CD4-positive, alpha-beta T cell treated with Interferon gamma for 1 hour (primary cell): ENCODE measurements at regions not wholly inside any gene's neighbourhood (a gene's known extent, or its start where the extent isn't known, plus 50 kb on each side); places are given as distances from the start of the nearest gene placed in this dataset.

Experiments
- DNase-seq: peaks from one replicate; pipeline ENCODE4 v3.0.0-alpha.2; 2020

DNA sequence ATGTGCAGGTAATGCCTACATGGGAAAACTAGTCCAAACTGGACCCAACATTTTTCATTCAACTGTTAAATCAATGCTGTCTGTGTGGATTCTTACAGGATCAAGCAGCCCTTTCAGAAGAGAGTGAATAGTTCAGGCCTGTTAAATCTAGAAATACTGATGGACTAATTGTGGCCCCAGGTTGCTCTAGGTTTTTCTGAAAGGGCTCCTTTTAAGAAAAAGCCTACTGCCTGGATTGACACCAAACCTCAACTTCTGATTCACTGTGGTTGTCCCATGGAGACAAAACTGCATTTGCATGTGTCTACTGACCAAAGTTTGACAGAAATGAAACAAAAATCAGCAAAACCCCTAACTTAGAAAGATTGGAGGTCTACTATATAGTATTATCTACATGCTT is 437.0 kb downstream of the KLF12 start:
- no peak for DNase-seq

DNA sequence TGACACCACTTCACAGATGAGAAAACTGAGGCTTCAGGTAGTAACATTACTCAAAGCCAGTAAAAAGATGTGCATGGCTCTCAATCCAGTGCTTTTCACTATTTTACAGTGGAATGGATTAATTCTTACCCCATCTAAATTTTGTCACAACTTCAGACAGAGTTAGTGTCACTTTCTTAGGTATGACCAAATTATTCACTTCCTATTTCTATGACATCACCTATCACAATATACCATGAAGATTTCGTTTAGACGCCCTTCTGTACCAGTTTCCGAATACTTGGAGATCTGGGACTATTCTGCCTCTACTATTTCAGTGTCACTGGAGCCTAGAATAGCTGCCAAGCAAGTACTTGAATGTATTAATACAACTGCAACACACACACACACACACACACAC is 437.5 kb downstream of the KLF12 start:
- DNase-seq, result no peak

DNA sequence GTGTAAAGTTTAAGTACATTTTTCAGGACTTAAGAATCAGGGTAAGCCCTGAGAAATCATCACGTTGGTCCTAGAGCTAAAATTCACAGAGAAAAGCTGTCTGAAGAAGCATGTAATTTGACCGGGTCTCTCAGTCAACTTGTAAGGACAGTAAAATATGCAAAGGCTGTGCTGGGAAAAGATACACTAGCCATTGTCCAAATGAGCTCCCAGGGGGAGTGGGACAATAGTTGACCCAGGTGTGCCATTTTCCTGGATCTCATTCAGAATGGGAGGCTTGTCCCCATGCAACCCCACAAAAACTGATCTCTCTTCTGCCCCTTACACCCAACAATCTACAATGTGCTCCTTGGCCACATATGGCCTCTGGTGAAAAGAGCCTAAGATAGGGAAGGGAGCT is 437.9 kb downstream of the KLF12 start:
- DNase-seq, result no peak

DNA sequence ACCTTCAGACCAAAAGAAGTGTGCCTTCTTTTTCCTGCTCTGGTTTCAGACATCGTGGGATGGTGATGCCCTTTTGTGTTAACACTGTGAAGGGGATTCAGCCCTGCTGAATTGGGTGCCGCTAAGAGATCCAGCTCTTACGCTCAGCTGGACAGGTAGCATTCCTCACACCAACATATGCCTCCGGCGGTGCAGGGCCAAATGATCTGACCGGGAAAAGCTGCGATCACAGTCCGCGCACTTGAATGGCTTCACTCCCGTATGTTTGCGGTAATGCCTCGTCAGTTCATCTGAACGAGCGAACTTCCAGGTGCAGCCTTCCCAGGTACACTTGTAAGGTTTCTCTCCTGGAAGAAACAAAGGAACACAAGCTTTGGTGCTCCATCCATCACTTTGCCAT is 438.9 kb downstream of the KLF12 start:
- DNase-seq, result no peak

DNA sequence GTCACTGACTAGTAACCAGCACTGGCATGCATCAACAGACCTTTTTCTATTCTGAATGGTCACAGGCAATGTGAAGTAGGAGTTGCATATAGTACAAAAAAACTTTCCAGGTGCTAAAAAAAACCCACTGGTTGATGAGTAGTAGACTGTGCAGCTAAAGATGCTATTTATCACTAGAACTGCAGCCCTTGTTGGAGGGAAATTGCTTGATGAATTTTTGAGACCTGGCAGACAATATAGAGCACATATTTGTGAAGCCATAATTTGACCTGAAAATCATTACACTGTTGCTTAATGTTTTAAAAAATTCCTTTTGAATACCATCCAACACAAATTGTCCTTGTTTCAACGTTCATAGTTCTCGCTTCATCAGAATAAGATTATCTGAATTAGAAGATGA is 441.0 kb downstream of the KLF12 start:
- DNase-seq, result no peak

DNA sequence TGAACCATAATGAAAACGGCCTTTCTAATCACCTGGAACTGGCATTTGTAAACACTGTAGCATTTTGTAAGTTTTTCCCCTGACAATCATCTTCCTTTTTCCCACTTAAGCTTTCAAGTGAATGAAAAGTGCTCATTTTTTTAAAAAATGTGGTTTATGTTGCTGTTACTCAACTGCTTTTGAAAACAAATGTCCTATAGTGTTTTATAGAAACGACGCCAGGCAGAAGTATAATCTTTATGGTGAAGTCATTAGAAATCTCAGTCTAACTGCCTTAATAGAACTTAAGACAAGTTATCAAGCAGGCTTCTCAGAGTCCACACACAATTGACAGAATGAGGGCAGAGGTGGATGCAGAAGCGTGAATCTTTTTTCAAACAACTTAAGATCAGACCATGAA is 442.3 kb downstream of the KLF12 start:
- DNase-seq, result no peak

DNA sequence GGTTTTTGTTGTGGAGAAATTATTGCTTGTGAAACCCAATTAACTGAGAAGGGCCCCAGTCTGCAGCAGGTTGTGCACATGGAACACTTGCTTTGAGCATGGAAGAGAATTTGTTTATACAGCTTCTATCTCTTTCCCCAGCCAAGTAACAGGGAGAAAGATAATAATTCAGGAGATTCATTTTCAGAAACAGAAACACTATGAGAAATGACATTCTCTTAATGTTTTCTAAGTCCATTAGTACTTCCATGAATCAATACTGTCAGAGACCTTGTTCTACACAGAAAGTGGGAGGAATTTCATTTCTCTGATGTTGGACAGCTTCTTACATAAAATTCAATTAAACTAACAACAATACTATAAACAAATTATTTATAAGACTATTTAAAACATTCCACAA is 446.3 kb downstream of the KLF12 start:
- DNase-seq, result no peak

DNA sequence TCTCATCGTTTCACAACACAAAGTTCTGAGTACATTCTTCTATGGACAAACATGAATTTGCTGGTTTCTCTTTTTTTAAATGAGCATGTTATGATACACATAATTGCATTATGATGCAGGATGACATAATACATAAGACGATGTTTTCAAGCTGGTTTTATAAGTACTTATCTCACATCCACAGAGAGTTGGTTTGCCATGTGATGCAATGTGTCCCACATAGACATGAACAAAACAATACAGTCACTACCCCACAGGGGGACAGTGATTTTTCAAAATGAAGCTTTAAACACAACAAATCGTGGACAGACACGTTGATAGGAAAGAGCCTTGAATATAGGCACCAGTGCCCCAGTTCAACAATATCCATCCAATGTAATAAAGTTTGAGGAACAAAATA is 447.1 kb downstream of the KLF12 start:
- no peak for DNase-seq

DNA sequence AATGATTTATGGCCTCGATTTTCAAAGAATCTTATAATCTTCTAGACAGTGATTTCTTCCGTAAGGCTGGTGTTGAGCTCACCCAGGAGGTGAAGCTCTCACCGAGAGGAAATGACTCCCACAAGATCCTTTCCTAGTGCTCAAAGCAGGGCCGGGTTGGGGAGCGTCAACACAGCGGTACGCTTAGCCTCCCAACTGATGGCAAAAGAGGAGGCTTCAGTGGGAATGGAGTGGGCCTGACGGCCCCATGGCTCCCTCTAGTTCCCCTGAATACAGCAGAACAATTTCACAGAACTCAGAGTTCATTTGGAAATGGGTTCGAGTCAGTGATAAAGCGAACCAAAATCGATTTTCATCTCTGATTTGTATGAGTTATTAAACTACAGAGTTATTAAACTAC is 449.5 kb downstream of the KLF12 start:
- no peak for DNase-seq

DNA sequence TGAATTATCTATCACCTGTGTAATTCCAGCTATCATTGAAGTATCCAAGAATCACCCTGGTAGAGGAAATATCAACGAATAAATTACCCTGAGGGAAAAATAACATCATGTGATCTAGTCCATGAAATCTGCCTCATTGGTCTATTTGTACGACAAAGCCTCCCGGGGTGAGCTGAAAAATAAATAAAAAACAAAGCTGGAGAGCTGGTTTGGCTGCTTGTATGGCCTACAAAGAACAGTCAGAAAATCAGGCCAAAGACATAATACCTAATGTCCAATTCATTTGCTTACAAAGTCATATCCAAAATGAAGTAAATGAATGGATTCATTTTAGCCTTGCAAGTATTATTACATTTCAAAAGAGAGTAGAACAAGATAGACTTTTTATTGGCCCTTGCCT is 449.9 kb downstream of the KLF12 start:
- DNase-seq, result no peak

DNA sequence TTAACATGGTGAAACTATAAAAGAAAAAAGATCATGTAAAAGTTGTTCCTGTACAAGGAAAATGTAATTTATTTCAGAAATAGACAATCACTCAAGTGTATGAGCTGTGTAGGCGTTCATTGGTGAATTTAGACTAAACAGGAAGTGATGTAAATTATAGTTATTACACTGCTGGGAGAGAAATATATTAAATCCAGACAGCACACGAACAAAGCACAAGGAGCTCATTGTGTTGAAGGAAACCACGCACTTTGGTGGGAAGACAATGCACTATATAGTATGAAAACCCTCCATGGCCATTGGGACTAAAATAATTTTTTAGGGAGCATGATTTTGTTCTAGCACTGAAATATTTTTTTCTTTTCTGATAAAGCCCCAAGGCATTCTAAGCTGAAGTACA is 450.5 kb downstream of the KLF12 start:
- no peak for DNase-seq

DNA sequence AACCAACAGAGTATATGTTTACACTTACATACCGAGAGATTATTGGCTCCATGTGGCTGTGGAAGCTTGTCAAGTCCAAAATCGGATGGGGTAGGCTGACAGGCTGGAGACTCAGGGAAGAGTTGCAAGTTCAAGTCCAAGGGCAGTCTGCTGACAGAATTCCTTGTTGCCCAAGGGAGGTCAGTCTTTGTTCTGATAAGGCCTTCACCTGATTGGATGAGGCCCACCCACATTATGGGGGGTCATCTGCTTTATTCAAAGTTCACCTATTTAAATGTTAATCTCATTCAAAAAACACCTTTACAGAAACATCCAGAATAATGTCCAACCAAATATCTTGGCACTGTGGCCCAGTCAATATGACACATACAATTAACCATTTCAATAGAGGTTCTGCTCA is 452.4 kb downstream of the KLF12 start:
- no peak for DNase-seq

DNA sequence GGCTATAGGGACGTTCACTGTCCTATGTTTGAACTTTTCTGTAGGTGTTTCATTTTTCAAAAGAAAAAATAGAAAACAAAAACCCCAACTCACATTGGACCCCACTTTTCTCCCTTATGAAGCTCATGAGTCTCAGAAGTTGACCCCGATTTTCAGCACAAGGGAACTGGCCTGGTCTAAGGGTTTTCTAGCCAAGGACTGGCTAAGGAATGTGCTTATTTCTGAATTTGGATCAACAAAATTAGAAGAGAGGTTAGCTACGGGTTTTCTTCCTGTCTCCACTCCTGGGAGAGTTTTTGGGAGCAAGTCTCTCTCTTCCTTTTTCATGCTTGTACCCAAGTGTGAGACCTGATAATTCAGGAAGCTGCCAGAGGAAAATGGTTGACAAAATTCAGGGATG is 453.2 kb downstream of the KLF12 start:
- no peak for DNase-seq

DNA sequence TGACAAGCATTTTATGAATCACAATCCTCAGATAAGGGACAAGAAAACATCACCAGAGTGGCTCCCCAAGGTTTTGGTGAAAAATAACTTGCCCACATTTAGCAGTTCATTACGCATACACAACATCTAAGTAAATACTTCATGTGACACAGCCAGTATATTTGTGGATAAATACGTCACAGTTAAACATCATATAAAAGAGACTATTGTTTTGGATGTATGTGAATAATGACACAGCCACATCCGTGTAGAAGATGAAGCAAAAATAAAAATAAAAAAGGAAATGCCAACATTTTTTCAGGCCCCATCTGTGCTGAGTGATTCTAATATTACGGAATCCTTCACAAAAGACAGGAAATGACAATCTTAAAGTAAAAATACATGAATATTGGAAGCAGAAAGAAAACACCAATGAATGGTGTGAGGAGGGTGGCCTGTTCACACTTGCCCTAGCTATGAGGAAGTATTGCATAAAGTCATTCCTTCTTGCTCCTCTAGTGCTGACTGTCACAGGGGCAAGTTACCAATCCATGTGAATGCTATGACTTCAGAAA is 457.1 kb downstream of the KLF12 start:
- DNase-seq, result no peak

DNA sequence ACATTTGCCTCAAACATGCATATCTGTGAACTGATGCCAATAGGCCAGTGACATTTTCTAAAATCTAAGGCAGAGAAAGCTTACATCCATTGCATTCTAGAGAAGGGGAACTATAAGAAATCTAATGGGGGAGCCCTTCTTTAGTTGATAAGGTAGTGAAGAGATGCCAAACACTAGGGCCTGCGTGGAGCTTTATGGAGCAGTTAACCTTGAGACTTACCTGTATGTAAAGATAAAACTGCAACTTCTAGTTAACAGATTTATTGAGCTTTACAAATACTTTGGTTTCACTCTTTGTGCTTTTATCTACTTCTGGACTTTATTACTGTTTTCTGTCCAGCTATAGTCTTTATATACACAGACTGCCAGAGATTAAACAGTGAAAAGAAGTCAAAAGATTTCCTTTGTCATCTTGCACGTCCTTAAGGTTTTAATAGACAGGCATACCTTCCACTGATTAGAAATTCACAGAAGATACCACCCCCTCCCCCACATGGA is 457.6 kb downstream of the KLF12 start:
- no peak for DNase-seq

DNA sequence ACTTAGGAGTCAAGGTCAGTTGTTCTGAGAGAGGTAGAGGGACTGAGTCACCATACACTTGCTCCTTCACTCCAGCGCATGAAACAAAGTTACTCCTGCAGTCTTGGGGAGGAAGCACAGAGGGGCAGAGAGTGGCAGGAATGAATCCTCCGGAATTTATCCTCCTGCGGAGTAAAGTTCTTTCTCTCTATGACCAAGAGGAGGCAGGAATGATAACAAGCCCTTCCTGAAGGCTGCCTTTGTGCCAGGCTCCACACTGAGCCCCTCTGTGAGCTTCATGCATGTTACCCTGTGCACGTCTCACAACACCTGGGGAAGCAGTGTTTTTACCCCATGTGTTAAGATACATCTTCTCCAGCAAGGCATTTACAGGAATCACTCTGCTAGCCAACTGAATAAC is 458.4 kb downstream of the KLF12 start:
- DNase-seq, result no peak

DNA sequence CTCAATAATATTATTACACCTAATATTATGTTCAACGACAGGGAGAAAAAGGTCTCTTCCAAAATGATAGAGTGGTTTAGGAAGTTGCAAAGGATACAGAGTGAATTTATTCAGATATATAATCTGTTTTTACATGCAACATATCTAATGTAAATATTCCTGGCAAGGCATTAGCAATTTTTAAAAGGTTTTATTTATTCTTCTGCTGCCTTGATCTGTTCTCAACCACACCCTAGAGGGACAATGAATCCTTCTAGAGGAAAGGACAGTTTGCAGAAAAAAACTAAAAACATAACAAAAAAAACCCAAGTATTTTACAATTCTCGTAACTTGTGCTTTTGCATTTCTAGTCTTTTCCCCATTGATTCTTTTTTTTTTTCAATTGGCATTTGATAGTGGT is 459.6 kb downstream of the KLF12 start:
- no peak for DNase-seq

DNA sequence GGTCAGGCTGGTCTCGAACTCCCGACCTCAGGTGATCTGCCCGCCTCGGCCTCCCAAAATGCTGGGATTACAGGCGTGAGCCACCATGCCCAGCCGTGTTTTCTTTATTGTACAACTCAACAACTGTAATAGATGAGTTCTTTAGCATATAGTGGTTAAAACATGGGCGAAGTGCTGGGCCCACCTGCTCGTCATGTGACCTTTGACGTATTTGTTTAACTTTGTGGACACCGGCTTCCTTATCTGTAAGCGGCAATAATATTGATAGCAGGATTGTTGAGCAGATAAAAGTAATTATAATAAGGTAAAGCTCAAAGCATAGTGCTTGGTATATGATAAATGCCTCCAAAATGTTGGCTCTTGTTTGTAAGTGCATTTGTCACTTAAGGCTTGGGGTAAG is 460.3 kb downstream of the KLF12 start:
- no peak for DNase-seq

DNA sequence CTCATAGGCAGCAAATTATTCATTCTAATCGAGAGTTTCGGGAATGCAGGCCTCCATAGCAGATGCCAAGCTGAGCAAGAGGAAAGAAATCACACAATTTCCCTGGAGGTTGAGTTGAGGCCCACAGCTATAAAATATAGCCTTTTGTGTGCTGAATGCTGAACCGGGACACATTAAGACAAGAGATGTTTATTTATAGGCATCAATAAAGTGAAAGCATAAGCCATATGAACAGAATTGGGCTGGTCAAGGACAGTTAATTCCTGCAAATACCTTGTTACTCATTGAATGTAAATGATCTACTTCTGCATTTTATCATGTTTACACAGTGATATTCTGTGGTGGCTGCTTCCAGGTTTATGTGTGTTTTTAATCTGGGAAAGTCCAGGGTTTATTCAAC is 461.7 kb downstream of the KLF12 start:
- DNase-seq, result no peak

DNA sequence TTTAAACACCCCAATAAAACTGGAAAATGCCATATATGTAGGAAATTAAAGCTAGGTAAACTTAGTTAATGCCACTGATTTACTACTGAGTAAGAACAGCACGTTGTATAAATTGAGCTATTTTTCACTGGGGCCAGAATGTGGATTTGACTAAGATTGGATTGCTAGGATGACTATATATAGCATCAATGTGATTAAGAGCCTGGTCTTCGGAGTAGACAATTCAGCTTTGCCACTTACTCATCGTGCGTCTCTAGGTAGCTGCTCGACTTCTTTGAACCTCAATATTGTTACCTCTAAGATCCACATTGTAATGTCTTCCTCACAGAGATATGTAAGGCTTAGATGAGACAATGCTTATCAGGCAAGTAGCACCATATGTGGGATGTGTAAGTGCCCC is 462.5 kb downstream of the KLF12 start:
- no peak for DNase-seq

DNA sequence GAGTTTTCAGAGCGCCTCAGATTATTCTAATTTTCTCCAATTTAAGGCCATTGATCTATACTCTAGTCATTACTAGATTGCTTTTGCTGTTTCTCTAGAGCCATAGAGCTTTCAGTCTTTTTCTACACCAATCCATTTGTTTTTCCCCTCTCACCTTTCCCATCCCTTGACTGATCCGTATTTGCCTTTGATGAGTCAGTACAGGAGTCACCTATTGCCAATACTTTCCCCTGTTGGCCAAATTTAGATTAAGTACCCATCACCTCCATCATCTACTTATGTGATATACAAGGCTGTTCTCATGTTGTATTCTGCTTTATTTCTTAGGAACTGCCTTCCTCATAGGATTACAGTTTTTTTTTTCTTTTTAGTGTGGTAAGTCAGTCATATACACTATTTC is 463.2 kb downstream of the KLF12 start:
- no peak for DNase-seq

DNA sequence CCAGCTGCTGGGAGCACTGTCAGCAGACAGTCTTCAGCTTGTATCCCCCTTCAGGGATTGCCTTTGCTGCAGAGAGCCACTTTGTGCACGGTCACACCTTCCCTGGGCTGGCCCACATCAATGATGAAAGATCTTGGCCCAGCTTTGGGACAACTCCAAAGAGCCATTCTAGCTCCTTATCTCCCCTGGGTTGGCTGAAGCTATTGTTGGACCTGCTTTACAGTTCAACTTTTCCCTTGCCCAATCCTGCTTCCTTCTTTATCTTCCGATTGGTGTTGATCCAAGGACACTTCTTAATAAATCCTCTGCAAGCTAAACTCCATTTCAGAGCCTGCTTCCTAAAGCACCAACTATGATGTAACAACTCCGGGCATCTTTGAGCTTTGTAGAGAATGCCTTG is 466.4 kb downstream of the KLF12 start:
- no peak for DNase-seq

DNA sequence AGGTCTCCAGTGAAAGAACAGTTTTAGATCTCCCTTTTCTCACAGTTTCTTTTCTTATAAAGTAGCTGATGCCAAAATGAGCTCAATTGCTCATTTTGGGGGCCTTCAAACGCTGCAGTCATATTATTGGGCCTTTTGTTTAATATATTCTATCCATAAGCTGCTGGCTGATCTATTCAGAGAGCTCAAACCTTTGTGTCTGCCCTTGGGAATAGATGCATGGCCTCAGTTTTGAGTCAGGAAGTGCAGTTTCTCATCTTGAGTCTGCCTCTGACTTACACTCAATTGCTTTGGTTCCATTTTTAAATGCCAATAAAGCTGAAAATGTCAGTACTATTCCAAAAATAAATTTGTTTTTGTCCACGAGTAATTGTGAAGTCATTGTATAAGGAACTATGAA is 468.9 kb downstream of the KLF12 start:
- DNase-seq, result no peak

DNA sequence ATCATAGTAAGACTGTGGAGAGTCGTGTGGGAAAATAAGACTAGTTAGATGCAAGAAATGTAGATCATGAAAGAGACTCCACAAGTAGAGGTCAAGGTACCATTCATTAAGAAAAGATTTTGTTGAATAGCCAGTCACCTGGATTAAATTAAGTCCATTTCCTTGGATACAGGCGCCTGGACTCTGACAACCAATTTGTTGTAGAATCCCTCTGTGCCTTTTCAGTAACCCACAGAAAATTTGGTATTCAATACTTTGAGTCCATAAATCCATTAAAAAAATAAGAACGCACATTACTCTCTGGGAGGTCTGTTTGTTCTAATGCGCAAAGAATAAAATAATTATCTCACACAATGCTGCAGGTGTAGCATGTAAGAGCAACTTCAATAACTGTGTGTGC is 469.4 kb downstream of the KLF12 start:
- DNase-seq, result no peak

DNA sequence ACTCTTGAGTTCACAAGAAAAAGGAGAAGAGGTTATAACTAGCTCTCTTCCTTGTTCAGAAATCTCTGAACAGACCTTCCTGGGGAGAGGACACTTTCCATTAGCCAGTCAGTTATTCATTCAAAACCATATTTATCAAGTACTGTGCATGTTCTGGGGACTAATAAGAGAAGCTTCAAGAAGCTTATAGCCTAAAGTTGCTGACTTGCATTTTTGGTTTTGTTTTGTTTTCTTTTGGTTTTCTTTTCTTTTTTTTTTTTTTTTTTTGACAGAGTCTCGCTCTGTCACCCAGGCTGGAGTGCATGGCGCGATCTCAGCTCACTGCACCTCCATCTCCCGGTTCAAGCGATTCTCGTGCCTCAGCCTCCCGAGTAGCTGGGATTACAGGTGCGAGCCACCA is 471.4 kb downstream of the KLF12 start:
- DNase-seq, result no peak
